NCI-H510A (cell line): ENCODE measurements at regions not wholly inside any gene's neighbourhood (a gene's known extent, or its start where the extent isn't known, plus 50 kb on each side); places are given as distances from the start of the nearest gene placed in this dataset.
"Not testable (repeated sequence)": the region's sequence is repeated elsewhere in the genome, so short reads cannot be mapped to it uniquely, and the experiment has no call there.

ENCODE experiments used
- DNase-seq: peaks from one replicate; lab custom pipeline; 2025; lab: John Stamatoyannopoulos, UW

GRCh38 chr10:57336341-57336740 is 931.4 kb downstream of the IPMK start:
- DNase-seq, result no peak

GRCh38 chr10:57334523-57334922 is 933.2 kb downstream of the IPMK start:
- no peak for DNase-seq

- DNase-seq, result no peak
Measured at GRCh38 chr10:57333880-57334279, 933.8 kb downstream of the IPMK start.

- not testable (repeated sequence) for DNase-seq
Measured at GRCh38 chr10:57321400-57321854, 946.3 kb downstream of the IPMK start.

- DNase-seq, result no peak
Measured at GRCh38 chr10:57320416-57320815, 947.3 kb downstream of the IPMK start.

- DNase-seq, result no peak
Measured at GRCh38 chr10:57314046-57314445, 953.0 kb upstream of the ZWINT start.

- DNase-seq, result no peak
Measured at GRCh38 chr10:57303566-57303965, 942.5 kb upstream of the ZWINT start.

GRCh38 chr10:57300718-57301117 is 939.7 kb upstream of the ZWINT start:
- DNase-seq, result no peak

- no peak for DNase-seq
Measured at GRCh38 chr10:57294698-57295097, 933.6 kb upstream of the ZWINT start.

- no peak for DNase-seq
Measured at GRCh38 chr10:57288754-57289153, 927.7 kb upstream of the ZWINT start.

- DNase-seq, result no peak
Measured at GRCh38 chr10:57262892-57263291, 901.8 kb upstream of the ZWINT start.

- no peak for DNase-seq
Measured at GRCh38 chr10:57260175-57260574, 899.1 kb upstream of the ZWINT start.

- DNase-seq, result no peak
Measured at GRCh38 chr10:57249615-57250281, 888.7 kb upstream of the ZWINT start.

- no peak for DNase-seq
Measured at GRCh38 chr10:57247271-57247670, 886.2 kb upstream of the ZWINT start.

GRCh38 chr10:57225920-57226319 is 864.9 kb upstream of the ZWINT start:
- DNase-seq, result no peak

GRCh38 chr10:57224811-57225210 is 863.8 kb upstream of the ZWINT start:
- DNase-seq, result no peak

GRCh38 chr10:57222603-57223002 is 861.5 kb upstream of the ZWINT start:
- no peak for DNase-seq

- DNase-seq, result no peak
Measured at GRCh38 chr10:57222129-57222528, 861.1 kb upstream of the ZWINT start.

- no peak for DNase-seq
Measured at GRCh38 chr10:57221674-57222073, 860.6 kb upstream of the ZWINT start.

GRCh38 chr10:57218382-57218781 is 857.3 kb upstream of the ZWINT start:
- DNase-seq, result no peak

- DNase-seq, result no peak
Measured at GRCh38 chr10:57202356-57202755, 841.3 kb upstream of the ZWINT start.

GRCh38 chr10:57188846-57189245 is 827.8 kb upstream of the ZWINT start:
- no peak for DNase-seq

- no peak for DNase-seq
Measured at GRCh38 chr10:57186201-57186600, 825.1 kb upstream of the ZWINT start.

- DNase-seq, result no peak
Measured at GRCh38 chr10:57169597-57169996, 808.5 kb upstream of the ZWINT start.
